Panc1 (cell line): ENCODE measurements at regions not wholly inside any gene's neighbourhood (a gene's known extent, or its start where the extent isn't known, plus 50 kb on each side); places are given as distances from the start of the nearest gene placed in this dataset.

Experiments
- ATAC-seq: fragments of 200-7000 bp; cut with Tn5 transposase; 2 replicates; pipeline ENCODE4 v1.9.1; 2020; ENCODE audit warnings: mild to moderate bottlenecking, moderate library complexity
- BruUV-seq: library from RNA; stranded (reverse); fragments of 400-500 nt; replicated peaks from 2 replicates; lab custom pipeline; 2021; lab: Mats Ljungman, UMichigan
- CTCF ChIA-PET: fragments of 300-600 bp; sonication (Branson Sonifier 250); formaldehyde crosslinking; loops from one replicate; lab custom pipeline; 2022; ENCODE audit warnings: antibody characterized with exemption; lab: Charles Lee
- POLR2A ChIA-PET: fragments of 300-600 bp; sonication (Branson Sonifier 250); formaldehyde crosslinking; loops from one replicate; lab custom pipeline; 2022; ENCODE audit warnings: antibody characterized with exemption; lab: Charles Lee
- DNase-seq: peaks from one replicate; pipeline ENCODE4 v3.0.0-alpha.2; 2010; ENCODE audit warnings: low read depth, low spot score
- H3K27ac ChIP-seq: 2 replicates; pipeline ENCODE4 v1.5.1; 2011; ENCODE audit warnings: mild to moderate bottlenecking, low read length, inconsistent platforms
- H3K27me3 ChIP-seq: fragments of 200-500 bp; sonication (Bioruptor generic); 2 replicates; pipeline ENCODE4 v1.6.0; 2014; ENCODE audit warnings: low read length, inconsistent platforms; ENCODE audit not compliant: control insufficient read depth, insufficient read depth
- H3K36me3 ChIP-seq: fragments of 200-500 bp; sonication (Bioruptor generic); 2 replicates; pipeline ENCODE4 v1.5.1; 2014; ENCODE audit warnings: inconsistent platforms, mild to moderate bottlenecking, low read length, moderate library complexity; ENCODE audit not compliant: control insufficient read depth, insufficient read depth
- H3K4me1 ChIP-seq: 2 replicates; pipeline ENCODE4 v1.5.1; 2011; ENCODE audit warnings: inconsistent platforms, mild to moderate bottlenecking, low read length, moderate library complexity; ENCODE audit not compliant: control insufficient read depth, insufficient read depth
- H3K4me3 ChIP-seq, 2 experiments: 2 replicates each; pipeline ENCODE4 v1.5.1; 2011 to 2012; ENCODE audit warnings: low read depth in 2 of 2, low read length in 2 of 2, mild to moderate bottlenecking in 2 of 2, inconsistent platforms in 1 of 2, moderate library complexity in 1 of 2
- H3K9me3 ChIP-seq: fragments of 200-500 bp; sonication (Bioruptor generic); 2 replicates; pipeline ENCODE4 v1.5.1; 2014; ENCODE audit warnings: low read depth, mild to moderate bottlenecking, inconsistent platforms, low read length, moderate library complexity; ENCODE audit not compliant: control insufficient read depth, insufficient read depth
- POLR2AphosphoS5 ChIP-seq: IDR thresholded peaks from 2 replicates; pipeline ENCODE4 v1.6.1; 2012; ENCODE audit warnings: mild to moderate bottlenecking, low read depth, low read length, moderate library complexity
- SIN3A ChIP-seq: IDR thresholded peaks from 2 replicates; pipeline ENCODE4 v1.6.1; 2012; ENCODE audit warnings: low read depth, mild to moderate bottlenecking, low read length, moderate library complexity, borderline replicate concordance; ENCODE audit not compliant: insufficient read depth
- TCF7L2 ChIP-seq: IDR thresholded peaks from 2 replicates; pipeline ENCODE4 v1.6.1; 2011; ENCODE audit warnings: mild to moderate bottlenecking, low read depth, low read length, inconsistent platforms
- in situ Hi-C: cut with HindIII; loops from 2 replicates; pipeline ENCODE4 v1.10.0; 2016; ENCODE audit warnings: low sequenced_read_pairs, low pct_unique_long_range_greater_than_20kb
- intact Hi-C: fragments of 100-400 bp; cut with micrococcal nuclease; formaldehyde crosslinking; loops from one replicate; pipeline ENCODE4 v1.10.0; 2022; ENCODE audit not compliant: unreplicated experiment
- TF ChIP-seq, protein P1 (sequence below): fragments of 450-650 bp; IDR thresholded peaks from 2 replicates; pipeline ENCODE4 v1.5.1; 2017; ENCODE audit warnings: mild to moderate bottlenecking
- TF ChIP-seq, protein P2 (sequence below), 2 experiments: IDR thresholded peaks; 2 replicates each; pipeline ENCODE4 v1.6.1; 2011 to 2012; ENCODE audit warnings: low read depth in 2 of 2, control low read depth in 1 of 2, low read length in 1 of 2, mild to moderate bottlenecking in 1 of 2, moderate library complexity in 1 of 2; ENCODE audit not compliant: insufficient read depth in 1 of 2

DNA sequence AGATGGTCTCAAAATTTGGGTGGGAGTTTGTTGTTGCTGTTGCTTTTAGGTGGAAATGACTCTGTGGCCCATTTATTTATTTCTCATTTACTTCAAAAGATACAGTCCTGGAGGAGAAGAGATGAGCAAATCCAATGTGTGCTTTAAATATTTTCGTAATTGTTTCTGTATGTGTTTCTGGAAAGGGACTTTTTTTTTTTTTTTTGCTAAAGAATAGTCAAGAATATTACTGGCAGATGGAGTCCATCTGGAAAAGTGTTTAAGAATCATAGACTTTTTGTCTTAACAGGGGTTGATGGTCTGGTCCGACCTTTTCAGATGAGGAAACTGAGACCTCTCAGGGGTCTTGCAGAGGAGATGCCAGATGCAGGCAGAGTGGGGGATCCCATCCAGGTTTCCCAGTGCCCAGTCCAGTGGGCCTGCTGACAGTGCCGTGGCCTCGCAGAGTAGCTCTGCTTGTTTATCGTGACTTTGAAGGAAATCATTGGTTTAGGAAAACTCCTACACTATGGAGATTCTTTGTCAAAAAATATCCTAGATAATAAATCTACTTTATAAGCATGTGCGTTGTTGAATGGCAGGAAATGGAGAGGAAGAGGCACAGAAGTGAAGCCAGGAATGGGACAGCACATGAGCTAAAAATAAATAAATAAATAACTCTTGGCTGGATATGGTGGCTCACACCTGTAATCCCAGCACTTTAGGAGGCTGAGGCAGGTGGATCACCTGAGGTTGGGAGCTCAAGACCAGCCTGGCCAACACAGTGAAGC is 164.3 kb upstream of the SVIL start:
- in situ Hi-C loops, result no loop called here
- ATAC-seq (no peak), DNase-seq (no peak)
- ChIA-PET CTCF (no interaction called here), POLR2A (no interaction called here)
- Histone ChIP-seq H3K27ac (no peak overlapping the region; the same call in 1 of the 2 replicates), H3K27me3 (no peaks in the 10 kb centered on the region), H3K4me1 (peaks cover 31% of the 10 kb centered on the region), H3K4me3 (no peak overlapping the region), H3K36me3 (no peaks in the 10 kb centered on the region), H3K9me3 (peaks cover 3% of the 10 kb centered on the region; the same call in 1 of the 2 replicates)
- no TSS peak for BruUV-seq
- TF ChIP-seq TCF7L2 (no peak), SIN3A (no peak), POLR2AphosphoS5 (no peak)
- TF ChIP-seq, protein P1, sequence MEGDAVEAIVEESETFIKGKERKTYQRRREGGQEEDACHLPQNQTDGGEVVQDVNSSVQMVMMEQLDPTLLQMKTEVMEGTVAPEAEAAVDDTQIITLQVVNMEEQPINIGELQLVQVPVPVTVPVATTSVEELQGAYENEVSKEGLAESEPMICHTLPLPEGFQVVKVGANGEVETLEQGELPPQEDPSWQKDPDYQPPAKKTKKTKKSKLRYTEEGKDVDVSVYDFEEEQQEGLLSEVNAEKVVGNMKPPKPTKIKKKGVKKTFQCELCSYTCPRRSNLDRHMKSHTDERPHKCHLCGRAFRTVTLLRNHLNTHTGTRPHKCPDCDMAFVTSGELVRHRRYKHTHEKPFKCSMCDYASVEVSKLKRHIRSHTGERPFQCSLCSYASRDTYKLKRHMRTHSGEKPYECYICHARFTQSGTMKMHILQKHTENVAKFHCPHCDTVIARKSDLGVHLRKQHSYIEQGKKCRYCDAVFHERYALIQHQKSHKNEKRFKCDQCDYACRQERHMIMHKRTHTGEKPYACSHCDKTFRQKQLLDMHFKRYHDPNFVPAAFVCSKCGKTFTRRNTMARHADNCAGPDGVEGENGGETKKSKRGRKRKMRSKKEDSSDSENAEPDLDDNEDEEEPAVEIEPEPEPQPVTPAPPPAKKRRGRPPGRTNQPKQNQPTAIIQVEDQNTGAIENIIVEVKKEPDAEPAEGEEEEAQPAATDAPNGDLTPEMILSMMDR, result no peak
- TF ChIP-seq, protein P2, sequence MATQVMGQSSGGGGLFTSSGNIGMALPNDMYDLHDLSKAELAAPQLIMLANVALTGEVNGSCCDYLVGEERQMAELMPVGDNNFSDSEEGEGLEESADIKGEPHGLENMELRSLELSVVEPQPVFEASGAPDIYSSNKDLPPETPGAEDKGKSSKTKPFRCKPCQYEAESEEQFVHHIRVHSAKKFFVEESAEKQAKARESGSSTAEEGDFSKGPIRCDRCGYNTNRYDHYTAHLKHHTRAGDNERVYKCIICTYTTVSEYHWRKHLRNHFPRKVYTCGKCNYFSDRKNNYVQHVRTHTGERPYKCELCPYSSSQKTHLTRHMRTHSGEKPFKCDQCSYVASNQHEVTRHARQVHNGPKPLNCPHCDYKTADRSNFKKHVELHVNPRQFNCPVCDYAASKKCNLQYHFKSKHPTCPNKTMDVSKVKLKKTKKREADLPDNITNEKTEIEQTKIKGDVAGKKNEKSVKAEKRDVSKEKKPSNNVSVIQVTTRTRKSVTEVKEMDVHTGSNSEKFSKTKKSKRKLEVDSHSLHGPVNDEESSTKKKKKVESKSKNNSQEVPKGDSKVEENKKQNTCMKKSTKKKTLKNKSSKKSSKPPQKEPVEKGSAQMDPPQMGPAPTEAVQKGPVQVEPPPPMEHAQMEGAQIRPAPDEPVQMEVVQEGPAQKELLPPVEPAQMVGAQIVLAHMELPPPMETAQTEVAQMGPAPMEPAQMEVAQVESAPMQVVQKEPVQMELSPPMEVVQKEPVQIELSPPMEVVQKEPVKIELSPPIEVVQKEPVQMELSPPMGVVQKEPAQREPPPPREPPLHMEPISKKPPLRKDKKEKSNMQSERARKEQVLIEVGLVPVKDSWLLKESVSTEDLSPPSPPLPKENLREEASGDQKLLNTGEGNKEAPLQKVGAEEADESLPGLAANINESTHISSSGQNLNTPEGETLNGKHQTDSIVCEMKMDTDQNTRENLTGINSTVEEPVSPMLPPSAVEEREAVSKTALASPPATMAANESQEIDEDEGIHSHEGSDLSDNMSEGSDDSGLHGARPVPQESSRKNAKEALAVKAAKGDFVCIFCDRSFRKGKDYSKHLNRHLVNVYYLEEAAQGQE (IDR thresholded peaks at IDR 0.05; ENCODE audit: insufficient read depth in 1 of 2, low read depth in 2 of 2, low read length in 1 of 2), result no peak
- intact Hi-C loops, result no loop called here

DNA sequence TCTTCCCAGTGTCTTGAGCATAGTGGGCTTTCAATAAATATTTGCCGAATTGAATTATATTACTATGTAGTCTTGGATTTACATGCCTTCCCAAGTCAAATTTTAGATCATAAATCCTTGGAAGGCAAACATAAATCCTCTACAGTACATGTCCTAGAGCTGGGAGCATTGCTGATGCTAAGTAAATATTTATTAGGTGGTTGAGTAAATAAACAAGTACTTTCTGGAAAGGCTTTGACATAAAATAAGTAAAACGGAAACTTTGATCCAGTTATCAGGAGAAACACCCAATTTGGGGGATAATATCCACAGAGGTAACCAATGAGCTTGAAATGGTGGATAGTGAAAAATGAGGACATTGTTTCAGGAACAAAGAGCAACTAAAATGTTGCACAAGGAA is 162.8 kb upstream of the SVIL start:
- TF ChIP-seq SIN3A (no peak), TCF7L2 (no peak; the same call in 1 of the 2 replicates), POLR2AphosphoS5 (no peak)
- TF ChIP-seq, protein P2 (IDR thresholded peaks at IDR 0.05; ENCODE audit: insufficient read depth in 1 of 2, low read depth in 2 of 2, low read length in 1 of 2), result no peak
- TF ChIP-seq, protein P1, result no peak
- in situ Hi-C loops (no loop called here), intact Hi-C loops (no loop called here)
- POLR2A ChIA-PET, result no interaction called here
- Histone ChIP-seq H3K9me3 (peaks cover 3% of the 10 kb centered on the region; the same call in 1 of the 2 replicates), H3K4me1 (peaks cover 21% of the 10 kb centered on the region), H3K27ac (peak overlapping the region; percentile 80; the same call in 1 of the 2 replicates), H3K27me3 (no peaks in the 10 kb centered on the region), H3K36me3 (no peaks in the 10 kb centered on the region), H3K4me3 (no peak overlapping the region)
- CTCF ChIA-PET, result no interaction called here
- no TSS peak for BruUV-seq
- DNase-seq (no peak), ATAC-seq (0 out of 2 replicates have a peak, but pooled peaks have one; percentile 13)
